B cell (primary cell): ENCODE measurements at regions not wholly inside any gene's neighbourhood (a gene's known extent, or its start where the extent isn't known, plus 50 kb on each side); places are given as distances from the start of the nearest gene placed in this dataset.

Experiments used
- ATAC-seq: fragments of 200-7000 bp; cut with Tn5 transposase; one replicate; pipeline ENCODE4 v1.10.0; 2021; ENCODE audit warnings: low read depth, mild to moderate bottlenecking, moderate number of reproducible peaks, moderate library complexity
- CTCF ChIA-PET: fragments of 350-600 bp; sonication (Branson Sonifier 250); formaldehyde crosslinking; loops from one replicate; lab custom pipeline; 2021; ENCODE audit warnings: antibody characterized with exemption, inconsistent platforms; lab: Charles Lee
- POLR2A ChIA-PET: fragments of 350-600 bp; sonication (Branson Sonifier 250); formaldehyde crosslinking; loops from one replicate; lab custom pipeline; 2021; ENCODE audit warnings: antibody characterized with exemption; lab: Charles Lee
- DNase-seq: peaks from one replicate; pipeline ENCODE4 v3.0.0; 2013
- H2AFZ ChIP-seq: 2 replicates; pipeline ENCODE4 v1.6.1; 2012; ENCODE audit warnings: mild to moderate bottlenecking, low read depth, low read length; ENCODE audit not compliant: insufficient read depth, poor library complexity, severe bottlenecking
- H3K27ac ChIP-seq, 2 donors: 1 replicate in 1 of 2; 2 replicates in 1 of 2; pipeline ENCODE4 v1.5.1; 2012 to 2013; ENCODE audit warnings: low read length in 2 of 2, mild to moderate bottlenecking in 2 of 2, moderate library complexity in 1 of 2
- H3K27me3 ChIP-seq, 4 experiments: fragments of 200-600 bp in 1 of 4; sonication (generic) in 1 of 4; replicated peaks in 1 of 4; 1 replicate in 2 of 4; 2 replicates in 2 of 4; pipeline versions ENCODE4 v1.6.1 to v1.7.0; 2013 to 2016; ENCODE audit warnings: low read length in 3 of 4, mild to moderate bottlenecking in 2 of 4, mixed read lengths in 1 of 4, moderate library complexity in 1 of 4; ENCODE audit not compliant: insufficient read depth in 4 of 4, control insufficient read depth in 3 of 4; ENCODE audit errors: control extremely low read depth in 1 of 4
- H3K36me3 ChIP-seq, 2 experiments: replicated peaks in 1 of 2; 1 replicate in 1 of 2; 2 replicates in 1 of 2; pipeline versions ENCODE4 v1.6.1 to v1.7.1; 2013; ENCODE audit warnings: low read length in 1 of 2; ENCODE audit not compliant: insufficient read depth in 2 of 2, control insufficient read depth in 1 of 2; ENCODE audit errors: control extremely low read depth in 1 of 2, extremely low read depth in 1 of 2
- H3K4me1 ChIP-seq, 2 donors: fragments of 200-600 bp in 1 of 2; sonication (generic) in 1 of 2; 1 replicate in 1 of 2; 2 replicates in 1 of 2; pipeline versions ENCODE4 v1.5.1 to v1.6.1; 2013 to 2017; ENCODE audit warnings: low read length in 2 of 2; ENCODE audit not compliant: control insufficient read depth in 2 of 2, insufficient read depth in 2 of 2
- H3K4me2 ChIP-seq: replicated peaks from 2 replicates; pipeline ENCODE3; 2012; ENCODE audit warnings: mild to moderate bottlenecking, low read depth, low read length; ENCODE audit not compliant: poor library complexity, severe bottlenecking
- H3K4me3 ChIP-seq, 5 experiments: fragments of 200-600 bp in 1 of 5; sonication (generic) in 1 of 5; 1 replicate in 3 of 5; 2 replicates in 2 of 5; pipeline versions ENCODE4 v1.5.1 to v1.7.0; 2011 to 2016; ENCODE audit warnings: low read length in 4 of 5, mild to moderate bottlenecking in 4 of 5, low read depth in 2 of 5, control low read depth in 1 of 5, moderate library complexity in 1 of 5; ENCODE audit not compliant: insufficient read depth in 1 of 5; ENCODE audit errors: control extremely low read depth in 1 of 5, extremely low read depth in 1 of 5
- H3K79me2 ChIP-seq: fragments of 200-600 bp; sonication (generic); one replicate; pipeline ENCODE4 v1.6.0; 2016; ENCODE audit warnings: low read length; ENCODE audit not compliant: control insufficient read depth, insufficient read depth
- H3K9ac ChIP-seq: fragments of 200-600 bp; sonication (generic); 2 replicates; pipeline ENCODE4 v1.6.1; 2017; ENCODE audit warnings: mild to moderate bottlenecking, low read length, moderate library complexity
- H3K9me3 ChIP-seq, 3 donors: one replicate each; pipeline versions ENCODE4 v1.6.1 to v1.7.1; 2013; ENCODE audit warnings: low read length in 2 of 3; ENCODE audit not compliant: control insufficient read depth in 2 of 3, insufficient read depth in 1 of 3; ENCODE audit errors: control extremely low read depth in 1 of 3
- H4K20me1 ChIP-seq: 2 replicates; pipeline ENCODE4 v1.6.0; 2012; ENCODE audit warnings: mild to moderate bottlenecking, low read length; ENCODE audit not compliant: insufficient read depth, control insufficient read depth, poor library complexity, severe bottlenecking
- H3K27ac Mint-ChIP-seq: one replicate; pipeline ENCODE4 v1.8.0; 2021; ENCODE audit warnings: mixed read lengths
- H3K27me3 Mint-ChIP-seq: one replicate; pipeline ENCODE4 v1.8.0; 2021; ENCODE audit warnings: mixed read lengths
- H3K4me1 Mint-ChIP-seq: one replicate; pipeline ENCODE4 v1.8.0; 2021; ENCODE audit warnings: mixed read lengths
- H3K4me3 Mint-ChIP-seq: one replicate; pipeline ENCODE4 v1.8.0; 2021; ENCODE audit warnings: mixed read lengths
- H3K9me3 Mint-ChIP-seq: one replicate; pipeline ENCODE4 v1.8.0; 2022; ENCODE audit warnings: mixed read lengths; ENCODE audit not compliant: insufficient read depth
- CTCF ChIP-seq: fragments of 200-600 bp; IDR thresholded peaks from one replicate; pipeline ENCODE4 v1.8.0; 2022; ENCODE audit warnings: antibody characterized with exemption, mild to moderate bottlenecking
- EZH2 ChIP-seq: IDR thresholded peaks from 2 replicates; pipeline ENCODE4 v1.6.1; 2012; ENCODE audit warnings: borderline replicate concordance, low read depth, mild to moderate bottlenecking, moderate library complexity, low read length; ENCODE audit not compliant: insufficient read depth, poor library complexity, severe bottlenecking
- whole genome bisulfite sequencing: methylation state at CpG from one replicate; pipeline ENCODE4 v1.1.5; 2013; ENCODE audit warnings: missing lambda C conversion rate; ENCODE audit not compliant: insufficient coverage; 5-methylcytosine and 5-hydroxymethylcytosine counted together
- intact Hi-C: fragments of 100-400 bp; cut with micrococcal nuclease; formaldehyde crosslinking; loops from one replicate; pipeline ENCODE4 v1.10.0; 2022

GRCh38 chr1:185526344-185527307 is 207.6 kb upstream of the HMCN1 start:
- Histone ChIP-seq H3K4me1 (peaks cover 18 to 22% of the 10 kb centered on the region in 2 donors), H3K9me3 (no peaks in the 10 kb centered on the region), H3K79me2 (no peaks in the 10 kb centered on the region), H3K4me2 (peak overlapping the region; percentile 64), H3K4me3 (no peak overlapping the region), H3K27ac (peak overlapping the region; percentile 45 to 71), H4K20me1 (no peaks in the 10 kb centered on the region), H2AFZ (peak overlapping the region; percentile 52), H3K27me3 (no peaks in the 10 kb centered on the region), H3K9ac (peak overlapping the region; percentile 0), H3K36me3 (no peaks in the 10 kb centered on the region)
- Mint-ChIP-seq H3K9me3 (no peaks in the 10 kb centered on the region), H3K4me1 (peaks cover 19% of the 10 kb centered on the region), H3K4me3 (peak overlapping the region; percentile 53), H3K27me3 (no peaks in the 10 kb centered on the region), H3K27ac (peak overlapping the region; percentile 64)
- no CpG with 5 or more reads among the region's 1 CpG for WGBS
- peak; percentile 98 for ATAC-seq
- intact Hi-C loops, result loop anchor here (5.0 kb wide), 3 partner anchors 41 to 209 kb away; partner anchors contain the start of gene IVNS1ABP
- DNase-seq, result peak; percentile 71
- CTCF ChIA-PET, result interaction anchor here (0.7 kb wide), 1 partner anchor 34 kb away, joined by 3 read pairs; no protein-coding TSS in a partner anchor
- TF ChIP-seq CTCF, result no peak
- no peak for TF ChIP-seq EZH2
- POLR2A ChIA-PET, result no interaction called here
